Loucy (cell line): ENCODE measurements at regions not wholly inside any gene's neighbourhood (a gene's known extent, or its start where the extent isn't known, plus 50 kb on each side); places are given as distances from the start of the nearest gene placed in this dataset.

Experiments
- H2AFZ ChIP-seq: fragments of 200-600 bp; sonication (generic); 2 replicates; pipeline ENCODE4 v1.6.0; 2016; ENCODE audit warnings: antibody characterized with exemption, mild to moderate bottlenecking, low read length, moderate library complexity
- H3F3A ChIP-seq: fragments of 200-600 bp; 2 replicates; pipeline ENCODE4 v1.6.0; 2016; ENCODE audit warnings: antibody characterized with exemption, low read depth, mild to moderate bottlenecking
- H3K27me3 ChIP-seq: fragments of 200-600 bp; sonication (generic); 2 replicates; pipeline ENCODE4 v1.6.1; 2014; ENCODE audit warnings: low read length, mild to moderate bottlenecking; ENCODE audit not compliant: insufficient read depth, poor library complexity, severe bottlenecking
- H3K36me3 ChIP-seq: fragments of 200-600 bp; sonication (generic); 2 replicates; pipeline ENCODE4 v1.6.1; 2016; ENCODE audit warnings: low read length; ENCODE audit not compliant: insufficient read depth
- H3K4me1 ChIP-seq: fragments of 200-600 bp; sonication (generic); 2 replicates; pipeline ENCODE4 v1.5.1; 2014; ENCODE audit warnings: low read length, mild to moderate bottlenecking; ENCODE audit not compliant: insufficient read depth, poor library complexity, severe bottlenecking
- H3K4me2 ChIP-seq: fragments of 200-600 bp; sonication (generic); 2 replicates; pipeline ENCODE4 v1.6.0; 2014; ENCODE audit warnings: antibody characterized with exemption, low read length, low read depth, mild to moderate bottlenecking; ENCODE audit not compliant: poor library complexity, severe bottlenecking
- H3K4me3 ChIP-seq: fragments of 200-600 bp; sonication (generic); 2 replicates; pipeline ENCODE4 v1.5.1; 2014; ENCODE audit warnings: low read length, mild to moderate bottlenecking, mixed read lengths; ENCODE audit not compliant: poor library complexity, severe bottlenecking
- H3K79me2 ChIP-seq: fragments of 200-600 bp; sonication (generic); 2 replicates; pipeline ENCODE4 v1.6.1; 2014; ENCODE audit warnings: low read length; ENCODE audit not compliant: insufficient read depth
- H3K9ac ChIP-seq: fragments of 200-600 bp; sonication (generic); 2 replicates; pipeline ENCODE4 v1.6.0; 2014; ENCODE audit warnings: mild to moderate bottlenecking, low read depth, low read length, moderate library complexity; ENCODE audit not compliant: poor library complexity, severe bottlenecking
- H3K9me2 ChIP-seq: fragments of 200-600 bp; sonication (generic); replicated peaks from 2 replicates; pipeline ENCODE4 v1.6.1; 2016; ENCODE audit warnings: low read depth, low read length, mixed read lengths
- H3K9me3 ChIP-seq: fragments of 200-600 bp; sonication (generic); 2 replicates; pipeline ENCODE4 v1.6.1; 2014; ENCODE audit warnings: mild to moderate bottlenecking, antibody characterized with exemption, low read length, low read depth; ENCODE audit not compliant: insufficient read depth
- H4K20me1 ChIP-seq: fragments of 200-600 bp; sonication (generic); 2 replicates; pipeline ENCODE4 v1.6.0; 2014; ENCODE audit warnings: antibody characterized with exemption, low read length, mild to moderate bottlenecking; ENCODE audit not compliant: insufficient read depth, poor library complexity, severe bottlenecking
- EZH2phosphoT487 ChIP-seq: fragments of 200-600 bp; IDR thresholded peaks from 2 replicates; pipeline ENCODE4 v1.6.1; 2018; ENCODE audit warnings: antibody characterized with exemption, mild to moderate bottlenecking, moderate library complexity, borderline replicate concordance
- TF ChIP-seq, protein P1 (sequence below): fragments of 200-600 bp; sonication (generic); conservative IDR thresholded peaks from 2 replicates; pipeline ENCODE4 v1.5.1; 2014; ENCODE audit warnings: mild to moderate bottlenecking, antibody characterized with exemption, low read length

DNA sequence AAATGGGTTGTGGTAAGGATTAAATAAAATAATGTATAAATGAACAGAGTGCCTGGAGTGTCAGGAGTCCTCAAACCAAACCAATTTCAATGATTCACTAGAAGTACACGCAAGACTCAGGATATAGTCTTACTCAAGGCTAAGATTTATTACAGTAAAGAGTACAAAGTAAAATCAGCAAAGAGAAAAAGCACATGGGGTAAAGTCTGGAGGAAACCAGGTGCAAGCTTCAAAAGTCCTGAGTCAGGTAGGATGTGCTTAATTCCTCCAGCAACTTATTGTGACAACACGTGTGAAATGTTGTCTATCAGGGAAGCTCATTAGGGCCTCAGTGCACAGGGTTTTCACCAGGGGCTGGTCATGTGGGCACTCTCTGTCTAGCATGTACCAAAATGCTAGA lies 105.8 kb upstream of the NAP1L1 start:
- H3K4me1 ChIP-seq = no peaks in the 10 kb centered on the region
- no peaks in the 10 kb centered on the region for H3F3A ChIP-seq
- no peaks in the 10 kb centered on the region for H4K20me1 ChIP-seq
- H3K4me2 ChIP-seq = no peak overlapping the region
- no peak overlapping the region for H3K4me3 ChIP-seq
- no peak overlapping the region for H2AFZ ChIP-seq
- no peaks in the 10 kb centered on the region for H3K9me2 ChIP-seq
- H3K9ac ChIP-seq = no peak overlapping the region
- no peaks in the 10 kb centered on the region for H3K27me3 ChIP-seq
- H3K9me3 ChIP-seq = no peaks in the 10 kb centered on the region
- no peak for TF ChIP-seq EZH2phosphoT487
- TF ChIP-seq, protein P1, sequence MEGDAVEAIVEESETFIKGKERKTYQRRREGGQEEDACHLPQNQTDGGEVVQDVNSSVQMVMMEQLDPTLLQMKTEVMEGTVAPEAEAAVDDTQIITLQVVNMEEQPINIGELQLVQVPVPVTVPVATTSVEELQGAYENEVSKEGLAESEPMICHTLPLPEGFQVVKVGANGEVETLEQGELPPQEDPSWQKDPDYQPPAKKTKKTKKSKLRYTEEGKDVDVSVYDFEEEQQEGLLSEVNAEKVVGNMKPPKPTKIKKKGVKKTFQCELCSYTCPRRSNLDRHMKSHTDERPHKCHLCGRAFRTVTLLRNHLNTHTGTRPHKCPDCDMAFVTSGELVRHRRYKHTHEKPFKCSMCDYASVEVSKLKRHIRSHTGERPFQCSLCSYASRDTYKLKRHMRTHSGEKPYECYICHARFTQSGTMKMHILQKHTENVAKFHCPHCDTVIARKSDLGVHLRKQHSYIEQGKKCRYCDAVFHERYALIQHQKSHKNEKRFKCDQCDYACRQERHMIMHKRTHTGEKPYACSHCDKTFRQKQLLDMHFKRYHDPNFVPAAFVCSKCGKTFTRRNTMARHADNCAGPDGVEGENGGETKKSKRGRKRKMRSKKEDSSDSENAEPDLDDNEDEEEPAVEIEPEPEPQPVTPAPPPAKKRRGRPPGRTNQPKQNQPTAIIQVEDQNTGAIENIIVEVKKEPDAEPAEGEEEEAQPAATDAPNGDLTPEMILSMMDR = no peak
- no peaks in the 10 kb centered on the region for H3K36me3 ChIP-seq
- H3K79me2 ChIP-seq = no peaks in the 10 kb centered on the region

- H3K36me3 ChIP-seq = no peaks in the 10 kb centered on the region
- H3K79me2 ChIP-seq = no peaks in the 10 kb centered on the region
- H3K27me3 ChIP-seq = no peaks in the 10 kb centered on the region
- H3K9me2 ChIP-seq = no peaks in the 10 kb centered on the region
- no peak overlapping the region for H2AFZ ChIP-seq
- H3K9ac ChIP-seq = no peak overlapping the region
- H3K4me1 ChIP-seq = no peaks in the 10 kb centered on the region
- no peak overlapping the region for H3K4me3 ChIP-seq
- no peaks in the 10 kb centered on the region for H3K9me3 ChIP-seq
- no peaks in the 10 kb centered on the region for H4K20me1 ChIP-seq
- TF ChIP-seq EZH2phosphoT487 = no peak
- TF ChIP-seq, protein P1 = no peak
- H3K4me2 ChIP-seq = no peak overlapping the region
- no peaks in the 10 kb centered on the region for H3F3A ChIP-seq
Observed at GRCh38 chr12:76189851-76190250, 105.4 kb upstream of the NAP1L1 start.

DNA sequence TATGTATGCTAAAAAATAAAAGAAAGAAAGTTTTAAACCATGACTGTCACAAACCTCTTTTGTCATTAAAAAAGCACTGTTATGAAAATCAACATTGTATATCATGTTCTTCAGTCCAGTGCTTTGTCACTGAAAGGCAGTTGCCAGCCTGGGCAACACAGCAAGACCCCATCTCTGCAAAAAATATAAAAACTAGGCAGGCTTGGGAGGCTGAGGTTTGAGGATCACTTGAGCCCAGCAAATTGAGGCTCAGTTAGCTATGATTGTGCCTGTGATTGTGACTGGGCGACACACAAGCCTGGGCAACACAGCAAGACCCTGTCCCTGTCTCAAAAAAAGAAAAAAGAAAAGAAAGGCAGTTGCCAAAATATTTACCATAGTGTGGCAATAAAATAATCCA lies 102.7 kb upstream of the NAP1L1 start:
- Histone ChIP-seq H2AFZ (no peak overlapping the region), H3K4me1 (no peaks in the 10 kb centered on the region), H3K27me3 (no peaks in the 10 kb centered on the region), H3K79me2 (no peaks in the 10 kb centered on the region), H3K36me3 (no peaks in the 10 kb centered on the region), H3K9me2 (no peaks in the 10 kb centered on the region), H3K4me2 (no peak overlapping the region), H4K20me1 (no peaks in the 10 kb centered on the region), H3K4me3 (no peak overlapping the region), H3K9ac (no peak overlapping the region), H3K9me3 (no peaks in the 10 kb centered on the region), H3F3A (no peaks in the 10 kb centered on the region)
- TF ChIP-seq, protein P1 = no peak
- TF ChIP-seq EZH2phosphoT487 = no peak
